ENCODE measurements at regions not wholly inside any gene's neighbourhood (a gene's known extent, or its start where the extent isn't known, plus 50 kb on each side); places are given as distances from the start of the nearest gene placed in this dataset.

DNA sequence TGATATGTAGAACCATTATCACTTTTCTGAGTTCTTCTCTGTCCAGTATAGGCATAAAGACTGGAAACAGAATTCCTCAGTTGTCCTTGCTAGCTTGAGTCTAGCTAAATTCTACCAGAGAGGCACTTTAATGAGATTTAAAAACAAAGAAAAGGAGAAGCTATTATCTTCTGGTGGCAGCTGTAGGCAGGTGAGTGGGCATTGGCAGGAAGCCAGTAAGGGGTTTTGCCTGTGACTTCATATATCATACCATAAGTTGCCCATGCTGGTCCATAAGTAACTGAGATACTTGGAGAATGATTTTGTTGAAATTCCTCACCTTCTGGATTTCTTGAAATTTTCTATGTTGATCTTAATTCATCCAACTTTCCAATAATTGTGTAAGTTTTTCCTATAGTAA is 402.3 kb upstream of the TGFBR2 start:
- DNase-seq (ENCODE audit: low read depth), result no peak

DNA sequence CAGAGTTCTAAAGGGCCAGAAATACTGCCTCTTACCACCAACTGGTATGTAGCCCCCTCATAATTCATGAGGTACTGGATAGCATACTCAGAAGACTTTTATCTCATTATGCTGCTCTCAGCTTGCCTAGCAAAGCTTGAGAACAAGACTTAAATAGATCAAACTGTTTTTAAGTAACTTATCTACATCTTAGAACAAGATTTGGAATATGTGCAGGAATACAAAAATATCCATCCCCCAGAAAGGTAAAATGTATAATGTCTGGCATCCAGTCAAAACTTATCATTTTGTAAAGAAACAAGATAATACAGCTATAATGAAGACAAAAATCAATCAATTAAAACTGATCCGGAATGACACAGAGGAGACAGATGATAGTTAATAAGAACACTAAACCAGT is 400.4 kb upstream of the TGFBR2 start:
- no peak for DNase-seq (ENCODE audit: low read depth)

DNA sequence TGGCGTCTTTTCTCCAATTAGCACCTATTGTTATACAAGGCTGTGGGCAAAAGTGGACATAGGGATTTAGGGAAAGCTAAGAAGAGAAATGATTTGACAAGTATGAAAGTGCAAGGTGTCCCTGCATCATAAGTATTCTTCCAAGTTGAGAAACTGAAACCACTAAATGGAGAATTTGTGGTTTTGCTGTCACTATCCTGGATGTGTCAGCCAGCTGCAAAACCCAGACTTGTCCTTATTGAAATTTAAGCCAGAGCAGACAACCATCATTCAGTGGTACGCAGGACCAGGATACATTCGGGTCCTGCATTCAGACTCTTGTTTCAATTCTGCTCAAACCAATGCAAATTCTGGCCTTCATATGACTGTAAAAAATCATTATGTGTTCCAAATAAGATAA is 384.8 kb upstream of the TGFBR2 start:
- peak; percentile 55 for DNase-seq (ENCODE audit: low read depth)

DNA sequence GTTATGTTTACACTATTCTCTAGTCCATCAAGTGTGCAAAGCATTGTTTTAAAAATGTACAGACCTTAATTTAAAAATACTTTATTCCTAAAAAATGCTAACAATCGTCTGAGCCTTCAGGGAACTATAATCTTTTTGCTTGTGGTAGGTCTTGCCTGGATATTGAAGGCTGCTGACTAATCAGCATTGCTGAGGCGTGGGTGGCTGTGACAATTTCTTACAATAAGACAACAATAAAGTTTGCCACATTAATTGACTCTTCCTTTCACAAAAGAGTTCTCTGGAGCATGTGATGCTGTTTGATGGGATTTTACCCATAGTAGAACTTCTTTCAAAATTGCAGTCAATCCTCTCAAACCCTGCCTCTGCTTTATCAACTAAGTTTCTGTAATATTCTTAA is 384.0 kb upstream of the TGFBR2 start:
- no peak for DNase-seq (ENCODE audit: low read depth)

DNA sequence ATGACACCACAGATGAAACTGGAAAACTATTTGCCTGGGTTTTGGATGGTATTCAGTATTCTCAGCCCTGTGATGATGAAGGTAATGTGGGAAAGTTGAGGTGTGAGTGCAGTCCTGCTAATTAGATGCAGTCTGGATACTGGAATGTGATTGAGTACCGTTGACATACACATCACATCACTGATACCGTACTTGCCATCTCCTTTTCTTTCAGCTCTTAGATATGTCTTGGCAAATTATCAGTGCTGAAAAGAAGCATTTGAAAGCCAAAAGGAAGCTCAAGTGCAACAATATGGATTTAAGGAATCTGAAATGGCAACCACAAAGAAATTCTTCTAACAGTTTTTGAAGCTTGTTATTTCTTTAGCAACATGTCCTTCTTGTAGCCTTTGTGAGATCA is 381.4 kb upstream of the TGFBR2 start:
- DNase-seq (ENCODE audit: low read depth), result no peak

DNA sequence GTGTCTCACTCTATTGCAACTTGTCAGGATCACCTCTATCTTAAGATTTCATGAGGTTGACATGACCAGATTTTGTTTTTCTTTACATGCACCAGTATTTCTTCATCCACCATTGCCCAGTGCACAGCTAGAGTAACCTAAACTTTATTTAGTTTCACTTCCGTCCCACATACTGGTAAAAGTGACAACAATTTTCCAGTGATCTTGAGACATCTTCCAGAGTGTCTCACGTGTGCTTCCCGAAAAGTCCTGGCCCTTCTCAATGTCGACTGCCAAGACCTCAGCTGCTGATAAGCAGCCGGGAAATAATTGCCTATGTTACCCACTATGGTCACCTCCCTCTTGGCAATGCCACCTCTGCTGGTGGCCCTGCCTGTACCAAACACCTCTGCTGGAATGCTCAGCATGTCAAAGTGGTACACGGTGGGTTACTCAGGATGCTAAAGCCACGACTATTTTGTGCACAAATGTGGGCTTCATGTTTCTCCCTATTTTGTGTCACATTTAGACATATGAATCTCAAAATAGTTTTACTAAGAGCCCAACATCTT is 379.7 kb upstream of the TGFBR2 start:
- DNase-seq (ENCODE audit: low read depth), result no peak

DNA sequence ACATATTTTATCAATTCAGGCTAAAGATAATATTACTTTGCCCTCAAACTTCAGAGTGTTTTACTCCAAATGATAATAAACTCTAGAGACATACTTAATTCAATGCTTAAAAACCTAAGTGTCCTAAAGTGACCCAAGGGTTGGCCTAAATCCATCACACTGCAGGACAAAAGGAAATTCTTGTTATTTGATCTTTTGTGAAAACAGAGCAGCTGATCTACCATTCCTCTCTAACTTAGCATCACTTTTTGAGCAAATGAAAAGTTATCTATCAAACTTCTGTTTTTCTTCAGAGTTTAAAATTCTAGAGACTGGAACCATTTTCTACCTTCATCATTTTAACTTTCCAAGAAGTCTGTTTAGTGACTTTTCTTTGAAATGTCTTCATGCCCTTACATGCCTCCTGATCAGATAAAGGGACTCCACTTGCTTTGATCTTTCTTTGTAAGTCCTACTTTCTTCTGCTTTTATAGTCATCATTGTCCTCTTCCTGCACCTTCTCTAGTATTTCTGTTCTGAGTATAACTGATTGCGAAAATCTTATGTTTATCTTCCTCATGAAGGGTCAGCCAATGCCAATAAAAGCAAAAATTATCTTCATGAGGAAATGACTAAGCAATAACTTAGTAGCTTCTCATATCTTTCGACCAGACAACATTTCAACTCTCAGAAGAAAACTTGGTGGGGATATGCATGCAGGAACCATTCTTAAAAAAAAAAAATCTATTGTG is 378.7 kb upstream of the TGFBR2 start:
- peak; percentile 93 for DNase-seq (ENCODE audit: low read depth)

DNA sequence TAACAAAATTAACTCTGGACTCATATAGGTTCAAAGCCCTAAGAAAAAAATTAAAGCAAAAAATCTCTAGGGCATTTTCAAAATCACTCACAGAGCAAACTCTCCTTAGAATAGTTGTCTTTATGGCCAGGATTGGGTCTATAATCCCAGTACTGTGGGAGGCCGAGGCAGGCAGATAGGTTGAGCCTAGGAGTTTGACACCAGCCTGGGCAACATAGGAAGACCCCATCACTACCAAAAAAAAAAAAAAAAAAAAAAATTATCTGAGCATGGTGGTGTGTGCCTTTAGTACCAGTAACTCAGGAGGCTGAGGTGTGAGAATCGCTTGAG is 378.1 kb upstream of the TGFBR2 start:
- DNase-seq (ENCODE audit: low read depth), result no peak

DNA sequence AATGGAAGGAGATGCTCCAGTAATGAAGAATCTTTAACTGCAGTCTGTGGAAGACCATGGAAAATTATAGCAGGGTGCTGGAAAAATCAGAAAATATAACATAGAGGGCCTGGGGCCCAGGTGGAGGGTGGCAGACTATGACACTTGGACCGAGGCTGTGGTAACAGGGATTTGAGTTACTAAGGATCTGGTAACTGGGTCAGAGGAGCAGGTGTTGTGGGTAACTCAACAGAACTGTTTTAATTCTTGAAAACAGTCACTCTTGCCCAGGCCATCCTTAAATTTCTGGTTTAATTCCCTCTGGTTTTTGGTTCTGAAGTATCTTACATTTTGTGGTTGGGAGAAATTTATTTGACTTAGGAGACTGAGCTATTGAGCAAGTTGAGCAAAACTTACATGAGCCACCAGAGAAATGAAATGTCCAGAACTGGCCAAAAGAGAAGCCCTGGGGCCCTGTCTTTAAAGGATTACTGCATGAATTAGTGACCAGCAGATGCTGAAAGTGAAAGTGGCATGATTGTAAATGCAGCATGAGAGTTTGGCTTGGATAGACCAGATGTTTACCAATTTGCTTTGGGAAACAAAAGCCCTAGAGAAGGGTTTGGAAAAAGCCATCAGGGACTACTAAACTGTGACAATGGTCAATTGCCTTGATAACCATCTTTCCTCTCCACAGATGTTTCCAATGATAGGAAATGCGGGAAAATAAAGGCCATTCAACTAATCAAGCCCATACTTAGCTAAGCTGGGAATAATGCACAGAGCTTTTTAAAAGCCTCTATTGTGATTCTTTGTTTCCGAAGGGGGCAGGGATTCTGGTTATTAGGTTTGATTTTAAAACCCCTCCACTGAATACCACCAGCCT is 374.9 kb upstream of the TGFBR2 start:
- DNase-seq (ENCODE audit: low read depth), result no peak

DNA sequence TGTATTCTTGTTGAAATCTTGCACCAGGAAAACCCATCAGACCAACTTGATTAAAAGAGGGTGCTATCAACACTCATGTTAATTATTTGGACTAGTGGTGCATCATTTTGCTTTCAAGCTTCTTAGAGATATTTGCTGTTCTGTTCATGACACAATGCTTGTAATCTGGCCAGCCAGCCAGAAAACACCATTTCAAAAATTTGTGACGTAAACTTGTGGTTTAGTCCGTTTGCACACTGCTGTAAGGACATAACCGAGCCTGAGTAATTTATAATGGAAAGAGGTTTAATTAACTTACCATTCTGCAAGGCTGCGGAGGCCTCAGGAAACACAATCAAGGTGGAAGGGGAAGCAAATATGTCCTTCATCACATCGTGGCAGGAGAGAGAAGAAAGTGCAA is 374.3 kb upstream of the TGFBR2 start:
- DNase-seq (ENCODE audit: low read depth), result no peak

DNA sequence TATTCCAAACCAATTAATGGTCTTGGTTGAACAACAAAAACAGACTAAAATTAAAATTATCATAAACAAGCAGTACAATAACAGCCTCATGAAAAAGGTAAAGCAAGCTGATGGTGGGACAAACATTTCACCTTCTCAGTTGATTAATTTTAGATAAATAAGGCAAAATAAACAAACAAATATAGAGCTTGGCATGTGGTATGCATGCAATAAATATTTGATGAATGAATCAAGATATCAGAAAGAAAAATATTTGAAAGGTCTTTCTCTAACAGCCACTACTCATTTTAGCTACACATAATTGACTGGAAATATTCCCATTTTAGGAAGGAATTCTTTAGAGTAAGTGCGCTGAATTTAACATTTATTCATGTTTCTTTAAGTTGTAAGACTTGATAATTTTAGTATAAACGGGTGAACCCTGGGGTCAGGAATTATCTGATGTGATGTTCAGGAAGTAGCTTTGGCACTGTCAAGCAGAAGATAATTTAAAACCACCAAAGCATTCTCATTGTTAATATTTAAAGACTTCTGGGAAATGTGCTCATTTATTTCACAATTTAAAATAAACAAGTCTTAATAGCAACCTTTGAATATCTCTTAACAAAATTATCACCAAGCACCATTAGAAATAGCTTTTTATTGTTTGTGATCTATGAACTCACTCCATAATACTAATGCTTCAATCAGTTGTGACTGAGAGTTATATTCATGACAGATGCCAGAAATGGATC is 372.3 kb upstream of the TGFBR2 start:
- DNase-seq (ENCODE audit: low read depth), result no peak

DNA sequence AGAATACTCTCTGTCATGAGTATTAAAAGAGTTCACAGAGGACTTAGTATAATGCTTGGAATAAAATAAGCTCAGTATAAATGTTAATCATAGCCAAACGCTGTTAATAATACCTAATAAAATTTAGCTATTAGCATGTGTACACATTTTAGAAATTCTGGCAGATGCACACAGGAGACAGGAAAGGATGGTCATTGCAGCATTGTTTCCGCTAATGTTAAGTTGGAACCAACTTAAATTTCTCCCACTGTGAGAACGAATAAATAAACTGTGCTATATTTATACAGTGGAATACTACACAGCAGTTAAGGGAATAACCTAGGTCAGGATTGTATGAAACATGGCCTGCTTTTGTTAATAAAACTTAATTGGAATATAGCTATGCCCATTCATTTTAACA is 370.4 kb upstream of the TGFBR2 start:
- DNase-seq (ENCODE audit: low read depth), result no peak

DNA sequence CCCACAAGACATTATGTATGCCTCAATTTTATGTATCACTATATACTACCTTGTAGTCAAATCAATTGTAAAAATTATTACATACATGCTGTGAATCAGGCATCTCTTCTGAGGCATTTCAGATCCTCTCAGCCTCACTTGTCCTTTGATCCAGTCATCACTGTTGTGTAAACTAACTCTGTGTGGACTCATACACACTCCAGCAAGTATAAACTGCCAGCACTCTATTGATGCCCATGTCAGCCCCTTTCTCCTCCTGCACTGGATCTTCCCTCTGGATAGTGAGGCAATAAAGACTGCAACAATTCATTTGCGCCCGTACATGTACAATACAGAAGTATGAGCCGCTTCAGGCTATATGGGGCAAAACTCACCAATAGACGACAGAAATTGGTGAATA is 364.7 kb upstream of the TGFBR2 start:
- DNase-seq (ENCODE audit: low read depth), result no peak

DNA sequence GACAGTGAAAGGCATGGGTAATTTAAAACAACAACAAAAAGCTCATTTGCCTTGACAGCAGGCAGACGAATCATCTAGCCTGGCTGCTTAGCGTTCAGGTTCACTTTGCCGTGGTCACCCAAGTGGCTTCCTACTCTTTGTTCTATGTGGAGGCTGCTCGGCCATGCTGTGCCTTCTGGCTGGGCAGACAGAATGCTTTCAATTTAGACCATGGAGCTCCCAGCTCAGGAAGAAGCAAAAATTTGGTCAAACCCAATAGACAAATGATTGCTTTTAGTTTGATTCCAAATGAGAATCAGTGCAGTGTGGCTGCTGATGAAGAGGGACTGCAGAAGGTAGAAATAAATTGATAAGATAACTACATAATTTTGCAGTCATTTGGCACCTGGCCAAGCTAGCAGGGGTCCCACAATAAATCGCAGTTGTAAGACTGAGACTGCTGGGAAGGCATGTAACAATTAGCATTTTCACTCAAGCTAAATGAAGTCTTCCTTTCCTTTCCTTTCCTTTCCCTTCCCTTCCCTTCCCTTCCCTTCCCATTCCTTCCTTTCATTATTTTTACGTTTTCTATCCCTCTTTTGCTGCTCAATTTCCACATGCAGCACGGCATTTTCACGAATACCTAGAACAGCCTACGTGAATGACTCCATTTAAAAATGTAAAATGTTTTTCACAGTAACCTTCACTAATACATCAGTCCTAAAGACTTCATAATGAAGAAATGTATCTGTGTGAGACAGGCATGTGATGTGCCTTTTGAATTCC is 360.4 kb upstream of the TGFBR2 start:
- no peak for DNase-seq (ENCODE audit: low read depth)

DNA sequence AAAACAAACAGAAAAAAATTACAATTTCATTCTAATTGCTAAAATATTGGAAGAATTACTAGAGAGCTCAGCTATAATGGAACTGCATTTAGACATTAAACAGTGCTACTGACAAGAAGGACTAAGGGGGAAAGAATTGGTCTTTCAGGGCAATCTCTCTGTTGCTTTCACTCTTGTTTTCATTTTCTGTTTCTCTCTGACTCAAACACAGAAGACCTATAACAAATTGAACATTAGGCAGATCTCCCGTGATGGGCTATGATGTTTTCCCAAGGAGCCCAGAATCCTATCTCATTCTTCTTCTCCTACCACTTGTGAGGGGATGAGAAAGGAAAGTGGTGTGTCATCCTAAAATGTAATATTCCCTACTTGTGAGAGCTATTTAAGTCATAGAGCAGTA is 358.0 kb upstream of the TGFBR2 start:
- DNase-seq (ENCODE audit: low read depth), result no peak

DNA sequence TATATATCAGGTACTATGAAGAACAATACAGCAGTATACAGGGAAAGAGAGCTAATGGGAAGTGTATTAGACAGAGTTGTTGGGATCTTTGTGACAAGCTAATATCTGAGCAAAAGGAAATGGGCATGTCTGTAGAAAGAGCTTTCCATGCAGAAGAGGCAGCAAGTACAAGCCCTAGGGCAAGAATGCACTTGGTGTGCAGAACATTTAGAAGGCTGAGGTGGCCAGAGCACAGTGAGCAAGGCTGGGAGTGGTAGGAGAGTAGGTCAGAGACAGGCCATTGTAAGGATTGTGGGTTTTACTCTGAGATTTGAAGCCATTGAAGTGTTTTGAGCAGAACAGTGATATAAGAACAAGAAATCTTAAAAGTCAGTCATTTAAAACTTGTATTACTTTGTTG is 353.9 kb upstream of the TGFBR2 start:
- no peak for DNase-seq (ENCODE audit: low read depth)

DNA sequence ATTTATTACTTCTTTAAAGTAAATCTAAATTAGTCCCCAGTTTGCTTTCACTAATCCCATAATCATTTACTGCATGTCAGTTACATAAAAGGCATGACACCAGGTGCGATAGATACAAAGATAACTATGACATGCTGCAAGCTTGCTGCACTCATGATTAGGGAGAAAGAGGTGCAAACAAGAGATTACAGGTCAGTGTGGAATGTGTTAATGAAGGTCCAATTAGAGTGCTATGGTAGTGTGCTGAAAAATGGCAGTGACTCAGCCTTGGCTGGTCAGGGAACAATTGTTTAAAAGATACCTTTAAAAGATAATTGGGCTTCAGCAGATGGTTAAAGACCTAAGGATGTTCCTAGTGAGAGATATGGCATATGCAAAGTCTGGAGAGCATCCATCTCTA is 352.6 kb upstream of the TGFBR2 start:
- no peak for DNase-seq (ENCODE audit: low read depth)

DNA sequence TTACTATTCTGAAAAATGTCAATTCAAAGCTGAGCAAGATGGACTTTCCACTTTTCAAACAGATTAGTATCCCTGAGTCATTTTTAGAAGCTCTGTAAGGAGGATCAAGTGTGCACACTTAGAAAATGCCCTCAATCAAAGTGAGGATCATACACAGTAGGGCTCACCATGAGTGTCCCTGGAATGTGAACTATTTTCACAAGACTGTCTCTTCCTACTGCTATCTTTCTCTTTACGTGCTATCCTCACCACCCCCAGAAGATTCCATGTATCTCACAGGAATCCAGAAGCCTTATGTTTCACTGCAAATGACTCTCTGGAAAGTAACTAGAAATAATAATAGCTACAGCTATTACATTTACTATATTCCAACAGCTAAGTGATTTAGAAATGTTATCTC is 349.9 kb upstream of the TGFBR2 start:
- DNase-seq (ENCODE audit: low read depth), result no peak

DNA sequence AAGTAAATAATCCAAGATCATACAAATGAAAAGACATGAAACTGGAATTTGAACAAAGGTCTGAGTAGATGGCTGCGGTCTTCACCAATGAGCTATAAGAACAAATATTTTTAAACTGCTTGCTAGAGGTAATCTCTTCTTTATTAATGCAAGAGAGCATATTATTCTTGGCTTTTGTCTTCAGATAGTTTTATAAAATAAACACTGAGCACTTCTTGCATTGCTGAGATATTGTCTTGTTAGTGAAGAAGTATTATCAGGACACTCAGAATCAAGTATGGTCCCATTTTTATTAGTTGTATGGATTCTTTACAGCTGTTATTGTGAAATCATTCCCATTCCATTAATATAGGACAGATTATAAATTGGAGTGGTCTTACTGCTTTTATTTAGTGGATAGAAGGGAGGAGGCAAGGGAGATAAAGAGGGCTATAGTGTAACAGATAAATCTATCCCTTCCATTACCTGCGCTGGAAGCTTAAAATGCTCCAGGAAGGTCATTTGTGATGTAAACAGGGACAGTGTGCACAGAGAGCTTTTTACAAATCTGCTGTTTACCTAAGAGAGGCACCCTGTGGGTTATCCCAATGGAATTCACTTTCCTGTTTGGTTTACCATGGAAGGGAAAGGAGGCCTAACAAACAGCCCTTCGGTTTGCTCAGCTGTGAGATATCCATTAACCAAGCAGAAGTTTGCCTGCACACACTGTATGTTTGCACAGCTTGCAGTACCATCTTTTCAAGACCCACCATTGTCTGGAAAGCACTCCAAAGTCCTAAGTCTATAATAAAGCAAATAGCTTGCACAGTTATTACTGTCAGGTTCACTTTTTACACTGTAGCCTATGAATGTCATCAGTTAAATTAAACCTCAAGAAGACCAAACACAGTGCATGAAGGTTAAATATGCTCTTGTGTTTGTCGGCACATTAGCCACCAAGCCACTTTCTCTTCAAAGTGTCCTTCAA is 347.7 kb upstream of the TGFBR2 start:
- no peak for DNase-seq (ENCODE audit: low read depth)

DNA sequence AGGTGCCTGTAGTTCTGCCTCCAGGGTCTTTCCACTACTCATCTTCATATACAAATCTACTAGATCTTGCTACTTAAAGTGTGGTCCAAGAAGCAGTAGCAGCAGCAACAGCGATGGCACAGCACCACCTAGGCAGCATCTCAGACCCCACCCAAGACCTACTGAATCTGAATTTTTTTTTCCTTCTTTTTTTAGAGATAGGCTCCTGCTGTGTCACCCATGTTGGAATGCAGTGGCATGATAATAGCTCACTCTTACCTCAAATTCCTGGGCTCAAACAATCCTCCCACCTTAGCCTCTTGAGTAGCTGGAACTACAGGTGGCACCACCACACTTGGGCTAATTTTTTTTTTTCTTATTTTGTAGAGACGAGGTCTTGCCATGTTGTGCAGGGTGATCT is 346.7 kb upstream of the TGFBR2 start:
- no peak for DNase-seq (ENCODE audit: low read depth)
